HL-60 (cell line): ENCODE measurements at regions not wholly inside any gene's neighbourhood (a gene's known extent, or its start where the extent isn't known, plus 50 kb on each side); places are given as distances from the start of the nearest gene placed in this dataset.

Source experiments
- GABPA ChIP-seq: IDR thresholded peaks from 2 replicates; pipeline ENCODE4 v1.6.1; 2012; ENCODE audit warnings: low read depth
- POLR2AphosphoS5 ChIP-seq: IDR thresholded peaks from 2 replicates; pipeline ENCODE4 v1.6.1; 2012; ENCODE audit warnings: low read depth
- SPI1 ChIP-seq: IDR thresholded peaks from 2 replicates; pipeline ENCODE4 v1.6.1; 2012; ENCODE audit warnings: low read depth, mild to moderate bottlenecking, borderline replicate concordance
- TF ChIP-seq, protein P1 (sequence below): IDR thresholded peaks from one replicate; pipeline ENCODE4 v1.5.1; 2011; ENCODE audit warnings: low read length, control low read depth, inconsistent platforms; ENCODE audit not compliant: insufficient read depth
- TF ChIP-seq, protein P2 (sequence below): IDR thresholded peaks from 2 replicates; pipeline ENCODE4 v1.6.1; 2012; ENCODE audit warnings: low read depth; ENCODE audit not compliant: insufficient replicate concordance

DNA sequence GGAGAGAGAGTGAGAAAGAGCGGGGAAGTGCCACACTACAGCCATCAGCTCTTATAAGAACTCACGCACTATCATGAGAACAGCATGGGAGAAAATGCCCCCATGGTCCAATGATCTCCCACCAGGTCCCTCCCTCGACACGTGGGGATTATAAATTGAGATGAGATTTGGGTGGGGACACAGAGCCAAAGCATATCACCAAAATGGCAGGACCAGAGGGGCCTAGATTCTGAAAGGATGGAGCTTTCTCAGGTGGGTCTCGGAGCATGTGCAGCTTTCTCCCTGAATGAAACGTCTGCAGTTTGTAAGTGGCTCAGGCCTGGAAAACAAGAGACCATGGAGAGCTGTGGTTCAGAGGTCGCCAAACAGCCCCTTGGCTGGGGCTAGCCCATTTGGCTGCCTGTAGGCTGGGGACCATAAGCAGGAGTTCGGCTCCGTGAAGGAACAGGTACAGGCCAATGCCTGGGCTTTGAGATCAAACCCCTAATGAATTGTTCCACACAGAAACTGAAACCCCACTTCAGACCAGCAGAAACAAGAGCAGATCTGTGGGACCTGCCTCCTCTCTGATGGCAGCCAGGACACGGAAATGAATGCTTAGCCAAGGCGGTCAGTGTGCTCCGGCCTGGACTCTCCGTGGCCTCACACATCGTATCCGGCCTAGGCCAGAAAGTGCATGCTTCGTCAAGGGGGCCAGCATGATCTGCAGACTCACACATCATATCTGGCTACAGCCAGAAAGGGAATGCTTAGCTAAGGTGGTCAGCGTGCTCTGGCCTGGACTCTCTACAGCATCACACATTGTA lies 111.2 kb upstream of the TMEM18 start:
- TF ChIP-seq, protein P1, sequence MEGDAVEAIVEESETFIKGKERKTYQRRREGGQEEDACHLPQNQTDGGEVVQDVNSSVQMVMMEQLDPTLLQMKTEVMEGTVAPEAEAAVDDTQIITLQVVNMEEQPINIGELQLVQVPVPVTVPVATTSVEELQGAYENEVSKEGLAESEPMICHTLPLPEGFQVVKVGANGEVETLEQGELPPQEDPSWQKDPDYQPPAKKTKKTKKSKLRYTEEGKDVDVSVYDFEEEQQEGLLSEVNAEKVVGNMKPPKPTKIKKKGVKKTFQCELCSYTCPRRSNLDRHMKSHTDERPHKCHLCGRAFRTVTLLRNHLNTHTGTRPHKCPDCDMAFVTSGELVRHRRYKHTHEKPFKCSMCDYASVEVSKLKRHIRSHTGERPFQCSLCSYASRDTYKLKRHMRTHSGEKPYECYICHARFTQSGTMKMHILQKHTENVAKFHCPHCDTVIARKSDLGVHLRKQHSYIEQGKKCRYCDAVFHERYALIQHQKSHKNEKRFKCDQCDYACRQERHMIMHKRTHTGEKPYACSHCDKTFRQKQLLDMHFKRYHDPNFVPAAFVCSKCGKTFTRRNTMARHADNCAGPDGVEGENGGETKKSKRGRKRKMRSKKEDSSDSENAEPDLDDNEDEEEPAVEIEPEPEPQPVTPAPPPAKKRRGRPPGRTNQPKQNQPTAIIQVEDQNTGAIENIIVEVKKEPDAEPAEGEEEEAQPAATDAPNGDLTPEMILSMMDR: no peak
- TF ChIP-seq, protein P2, sequence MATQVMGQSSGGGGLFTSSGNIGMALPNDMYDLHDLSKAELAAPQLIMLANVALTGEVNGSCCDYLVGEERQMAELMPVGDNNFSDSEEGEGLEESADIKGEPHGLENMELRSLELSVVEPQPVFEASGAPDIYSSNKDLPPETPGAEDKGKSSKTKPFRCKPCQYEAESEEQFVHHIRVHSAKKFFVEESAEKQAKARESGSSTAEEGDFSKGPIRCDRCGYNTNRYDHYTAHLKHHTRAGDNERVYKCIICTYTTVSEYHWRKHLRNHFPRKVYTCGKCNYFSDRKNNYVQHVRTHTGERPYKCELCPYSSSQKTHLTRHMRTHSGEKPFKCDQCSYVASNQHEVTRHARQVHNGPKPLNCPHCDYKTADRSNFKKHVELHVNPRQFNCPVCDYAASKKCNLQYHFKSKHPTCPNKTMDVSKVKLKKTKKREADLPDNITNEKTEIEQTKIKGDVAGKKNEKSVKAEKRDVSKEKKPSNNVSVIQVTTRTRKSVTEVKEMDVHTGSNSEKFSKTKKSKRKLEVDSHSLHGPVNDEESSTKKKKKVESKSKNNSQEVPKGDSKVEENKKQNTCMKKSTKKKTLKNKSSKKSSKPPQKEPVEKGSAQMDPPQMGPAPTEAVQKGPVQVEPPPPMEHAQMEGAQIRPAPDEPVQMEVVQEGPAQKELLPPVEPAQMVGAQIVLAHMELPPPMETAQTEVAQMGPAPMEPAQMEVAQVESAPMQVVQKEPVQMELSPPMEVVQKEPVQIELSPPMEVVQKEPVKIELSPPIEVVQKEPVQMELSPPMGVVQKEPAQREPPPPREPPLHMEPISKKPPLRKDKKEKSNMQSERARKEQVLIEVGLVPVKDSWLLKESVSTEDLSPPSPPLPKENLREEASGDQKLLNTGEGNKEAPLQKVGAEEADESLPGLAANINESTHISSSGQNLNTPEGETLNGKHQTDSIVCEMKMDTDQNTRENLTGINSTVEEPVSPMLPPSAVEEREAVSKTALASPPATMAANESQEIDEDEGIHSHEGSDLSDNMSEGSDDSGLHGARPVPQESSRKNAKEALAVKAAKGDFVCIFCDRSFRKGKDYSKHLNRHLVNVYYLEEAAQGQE: no peak
- TF ChIP-seq POLR2AphosphoS5 (no peak), GABPA (no peak), SPI1 (no peak)
